ENCODE measurements at regions not wholly inside any gene's neighbourhood (a gene's known extent, or its start where the extent isn't known, plus 50 kb on each side); places are given as distances from the start of the nearest gene placed in this dataset.

- no peak for DNase-seq
These were observed 217.6 kb upstream of the CITED2 start for GRCh38 chr6:139592011-139592410.

GRCh38 chr6:139591075-139591865 is 216.8 kb upstream of the CITED2 start:
- DNase-seq, result no peak

GRCh38 chr6:139590206-139590605 is 215.8 kb upstream of the CITED2 start:
- DNase-seq, result no peak

- DNase-seq, result peak in 1 of 2 experiments; percentile 1
These were observed 214.5 kb upstream of the CITED2 start for GRCh38 chr6:139588734-139589593.

GRCh38 chr6:139588076-139588639 is 213.7 kb upstream of the CITED2 start:
- DNase-seq, result peak; percentile 46 to 50

GRCh38 chr6:139587469-139587868 is 213.0 kb upstream of the CITED2 start:
- no peak for DNase-seq

- no peak for DNase-seq
These were observed 211.8 kb upstream of the CITED2 start for GRCh38 chr6:139586273-139586672.

GRCh38 chr6:139584599-139584998 is 210.2 kb upstream of the CITED2 start:
- no peak for DNase-seq

GRCh38 chr6:139583420-139583819 is 209.0 kb upstream of the CITED2 start:
- no peak for DNase-seq

- DNase-seq, result no peak
These were observed 208.5 kb upstream of the CITED2 start for GRCh38 chr6:139582956-139583355.

- DNase-seq, result no peak
These were observed 207.0 kb upstream of the CITED2 start for GRCh38 chr6:139581485-139581865.

- no peak for DNase-seq
These were observed 206.4 kb upstream of the CITED2 start for GRCh38 chr6:139580592-139581484.

GRCh38 chr6:139577763-139578604 is 203.5 kb upstream of the CITED2 start:
- no peak for DNase-seq

- no peak for DNase-seq
These were observed 202.8 kb upstream of the CITED2 start for GRCh38 chr6:139577124-139577762.

GRCh38 chr6:139572001-139572400 is 197.6 kb upstream of the CITED2 start:
- DNase-seq, result no peak

- no peak for DNase-seq
These were observed 195.7 kb upstream of the CITED2 start for GRCh38 chr6:139570166-139570565.

GRCh38 chr6:139569566-139569965 is 195.1 kb upstream of the CITED2 start:
- no peak for DNase-seq

- DNase-seq, result no peak
These were observed 194.6 kb upstream of the CITED2 start for GRCh38 chr6:139568956-139569538.

- DNase-seq, result no peak
These were observed 193.9 kb upstream of the CITED2 start for GRCh38 chr6:139568151-139568955.

GRCh38 chr6:139567095-139567494 is 192.6 kb upstream of the CITED2 start:
- DNase-seq, result no peak

Data from SHP77 (cell line).